Astrocyte (in vitro differentiated cells and primary cell): ENCODE measurements at regions not wholly inside any gene's neighbourhood (a gene's known extent, or its start where the extent isn't known, plus 50 kb on each side); places are given as distances from the start of the nearest gene placed in this dataset.

Experiments used
- DNase-seq: peaks from one replicate; pipeline ENCODE4 v3.0.0-alpha.2; 2010; ENCODE audit warnings: low read depth
- FAIRE-seq: peaks from 2 replicates; lab custom pipeline; 2011; peaks lifted over from hg19 to GRCh38; lab: Jason Lieb, UNC
- H2AFZ ChIP-seq: 2 replicates; pipeline ENCODE4 v1.6.0; 2012; ENCODE audit warnings: low read depth, low read length, inconsistent platforms
- H3K27ac ChIP-seq: 2 replicates; pipeline ENCODE4 v1.5.1; 2011; ENCODE audit warnings: low read depth, low read length, inconsistent platforms
- H3K27me3 ChIP-seq: 2 replicates; pipeline ENCODE4 v1.6.0; 2011; ENCODE audit warnings: low read length, inconsistent platforms; ENCODE audit not compliant: insufficient read depth
- H3K36me3 ChIP-seq: 2 replicates; pipeline ENCODE4 v1.5.1; 2011; ENCODE audit warnings: low read length, inconsistent platforms; ENCODE audit not compliant: insufficient read depth
- H3K4me1 ChIP-seq: 2 replicates; pipeline ENCODE4 v1.5.1; 2011; ENCODE audit warnings: low read length, inconsistent platforms; ENCODE audit not compliant: insufficient read depth
- H3K4me2 ChIP-seq: 2 replicates; pipeline ENCODE4 v1.6.0; 2012; ENCODE audit warnings: low read length, inconsistent platforms
- H3K4me3 ChIP-seq: 2 replicates; pipeline ENCODE4 v1.5.1; 2011; ENCODE audit warnings: low read depth, mild to moderate bottlenecking, low read length, inconsistent platforms; ENCODE audit not compliant: insufficient read depth
- H3K79me2 ChIP-seq: 2 replicates; pipeline ENCODE4 v1.6.0; 2012; ENCODE audit warnings: mild to moderate bottlenecking, low read length, inconsistent platforms; ENCODE audit not compliant: insufficient read depth
- H3K9ac ChIP-seq: 2 replicates; pipeline ENCODE4 v1.6.0; 2012; ENCODE audit warnings: mild to moderate bottlenecking, low read length, inconsistent platforms
- H3K9me3 ChIP-seq: 2 replicates; pipeline ENCODE4 v1.5.1; 2012; ENCODE audit warnings: low read depth, mild to moderate bottlenecking, low read length, inconsistent platforms; ENCODE audit not compliant: insufficient read depth
- H4K20me1 ChIP-seq: 2 replicates; pipeline ENCODE4 v1.6.0; 2012; ENCODE audit warnings: low read length, inconsistent platforms; ENCODE audit not compliant: insufficient read depth
- H3K27ac Mint-ChIP-seq: one replicate; pipeline ENCODE4 v1.8.0; 2021; ENCODE audit warnings: mild to moderate bottlenecking, mixed read lengths; ENCODE audit not compliant: unreplicated experiment
- H3K27me3 Mint-ChIP-seq: one replicate; pipeline ENCODE4 v1.8.0; 2021; ENCODE audit warnings: low read depth, mixed read lengths; ENCODE audit not compliant: unreplicated experiment
- H3K36me3 Mint-ChIP-seq: one replicate; pipeline ENCODE4 v1.8.0; 2021; ENCODE audit warnings: low read depth, mixed read lengths; ENCODE audit not compliant: unreplicated experiment
- H3K4me1 Mint-ChIP-seq: one replicate; pipeline ENCODE4 v1.8.0; 2021; ENCODE audit warnings: low read depth, mixed read lengths; ENCODE audit not compliant: unreplicated experiment
- H3K4me3 Mint-ChIP-seq: one replicate; pipeline ENCODE4 v1.8.0; 2021; ENCODE audit warnings: mild to moderate bottlenecking, moderate library complexity, mixed read lengths; ENCODE audit not compliant: unreplicated experiment
- H3K9me3 Mint-ChIP-seq: one replicate; pipeline ENCODE4 v1.8.0; 2021; ENCODE audit warnings: mild to moderate bottlenecking, mixed read lengths; ENCODE audit not compliant: unreplicated experiment
- CTCF ChIP-seq: IDR thresholded peaks from 2 replicates; pipeline ENCODE4 v1.5.1; 2011; ENCODE audit warnings: low read depth, mild to moderate bottlenecking, inconsistent platforms, low read length, moderate library complexity; ENCODE audit not compliant: insufficient read depth
- EZH2 ChIP-seq: IDR thresholded peaks from 2 replicates; pipeline ENCODE4 v1.6.1; 2012; ENCODE audit warnings: mild to moderate bottlenecking, low read length, inconsistent platforms; ENCODE audit not compliant: insufficient read depth

GRCh38 chrX:119340606-119341205 is 58.4 kb upstream of the SLC25A43 start:
- Histone ChIP-seq H3K4me1 (no peaks in the 10 kb centered on the region), H3K9ac (no peak overlapping the region), H4K20me1 (no peaks in the 10 kb centered on the region), H3K4me2 (no peak overlapping the region), H3K79me2 (no peaks in the 10 kb centered on the region), H3K36me3 (no peaks in the 10 kb centered on the region), H3K9me3 (no peaks in the 10 kb centered on the region), H3K27me3 (no peaks in the 10 kb centered on the region), H3K4me3 (no peak overlapping the region), H3K27ac (no peak overlapping the region), H2AFZ (no peak overlapping the region)
- no peak overlapping the region for H3K27ac Mint-ChIP-seq
- DNase-seq (no peak), FAIRE-seq (peak; percentile 60)
- no peak for TF ChIP-seq EZH2
- no peak for TF ChIP-seq CTCF
- H3K9me3 Mint-ChIP-seq, result no peaks in the 10 kb centered on the region
- no peaks in the 10 kb centered on the region for H3K4me1 Mint-ChIP-seq
- H3K36me3 Mint-ChIP-seq, result no peaks in the 10 kb centered on the region
- peaks cover 6% of the 10 kb centered on the region for H3K27me3 Mint-ChIP-seq
- no peak overlapping the region for H3K4me3 Mint-ChIP-seq

DNA sequence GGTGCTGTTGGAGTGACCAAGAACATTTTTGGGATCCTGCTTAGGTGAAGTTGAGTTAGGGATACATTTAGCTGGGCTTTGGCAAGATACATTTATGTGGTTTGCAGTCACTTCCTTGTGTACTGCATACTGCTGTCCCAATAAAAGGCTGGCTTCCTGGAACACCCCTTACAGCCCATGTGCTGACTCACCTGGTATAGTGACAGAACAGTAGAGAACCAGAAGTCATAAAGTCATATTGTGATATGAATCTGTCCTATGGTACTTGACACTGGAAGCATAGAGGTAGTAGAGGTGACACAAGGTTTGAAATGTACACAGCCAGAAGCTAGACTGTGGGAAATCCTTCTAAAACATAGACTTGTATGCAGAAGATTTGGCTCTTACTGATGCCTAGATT is 55.3 kb upstream of the SLC25A43 start:
- H3K36me3 Mint-ChIP-seq, result no peaks in the 10 kb centered on the region
- no peaks in the 10 kb centered on the region for H3K9me3 ChIP-seq
- H3K9me3 Mint-ChIP-seq, result no peaks in the 10 kb centered on the region
- H3K27ac Mint-ChIP-seq, result no peak overlapping the region
- no peak overlapping the region for H3K4me3 Mint-ChIP-seq
- H3K27me3 ChIP-seq, result no peaks in the 10 kb centered on the region
- no peaks in the 10 kb centered on the region for H3K4me1 Mint-ChIP-seq
- no peak for TF ChIP-seq CTCF
- no peak for TF ChIP-seq EZH2
- H3K4me2 ChIP-seq, result no peak overlapping the region
- H4K20me1 ChIP-seq, result no peaks in the 10 kb centered on the region
- H3K4me1 ChIP-seq, result no peaks in the 10 kb centered on the region
- FAIRE-seq, result peak; percentile 83
- peaks cover 6% of the 10 kb centered on the region for H3K27me3 Mint-ChIP-seq
- H3K27ac ChIP-seq, result no peak overlapping the region
- H2AFZ ChIP-seq, result no peak overlapping the region
- H3K9ac ChIP-seq, result no peak overlapping the region
- H3K36me3 ChIP-seq, result no peaks in the 10 kb centered on the region
- no peaks in the 10 kb centered on the region for H3K79me2 ChIP-seq
- DNase-seq, result no peak
- no peak overlapping the region for H3K4me3 ChIP-seq
